Gastrocnemius medialis (tissue), 4 donors: ENCODE measurements at regions not wholly inside any gene's neighbourhood (a gene's known extent, or its start where the extent isn't known, plus 50 kb on each side); places are given as distances from the start of the nearest gene placed in this dataset.

ENCODE experiments used
- CTCF ChIP-seq, 5 experiments: fragments of 450-650 bp in 3 of 5; fragments of 200-600 bp in 2 of 5; sonication (generic) in 2 of 5; IDR thresholded peaks in 4 of 5; conservative IDR thresholded peaks in 1 of 5; 1 replicate in 4 of 5; 2 replicates in 1 of 5; pipeline ENCODE4 v1.5.1; 2016 to 2019; ENCODE audit warnings: antibody characterized with exemption in 5 of 5, mild to moderate bottlenecking in 3 of 5, moderate library complexity in 3 of 5
- POLR2A ChIP-seq, 2 donors: fragments of 450-650 bp; IDR thresholded peaks; one replicate each; pipeline ENCODE4 v1.6.1; 2017; ENCODE audit warnings: antibody characterized with exemption in 2 of 2, mild to moderate bottlenecking in 2 of 2, moderate library complexity in 2 of 2

GRCh38 chr12:59085690-59086089 lies 165.4 kb upstream of the LRIG3 start:
- TF ChIP-seq CTCF (IDR thresholded peaks at IDR 0.05 in 4 of 5, conservative IDR thresholded peaks at IDR 0.05 in 1 of 5), result no peak
- TF ChIP-seq POLR2A (IDR thresholded peaks at IDR 0.05), result no peak
